ENCODE measurements at regions not wholly inside any gene's neighbourhood (a gene's known extent, or its start where the extent isn't known, plus 50 kb on each side); places are given as distances from the start of the nearest gene placed in this dataset.
"Not testable (repeated sequence)": the region's sequence is repeated elsewhere in the genome, so short reads cannot be mapped to it uniquely, and the experiment has no call there.

DNA sequence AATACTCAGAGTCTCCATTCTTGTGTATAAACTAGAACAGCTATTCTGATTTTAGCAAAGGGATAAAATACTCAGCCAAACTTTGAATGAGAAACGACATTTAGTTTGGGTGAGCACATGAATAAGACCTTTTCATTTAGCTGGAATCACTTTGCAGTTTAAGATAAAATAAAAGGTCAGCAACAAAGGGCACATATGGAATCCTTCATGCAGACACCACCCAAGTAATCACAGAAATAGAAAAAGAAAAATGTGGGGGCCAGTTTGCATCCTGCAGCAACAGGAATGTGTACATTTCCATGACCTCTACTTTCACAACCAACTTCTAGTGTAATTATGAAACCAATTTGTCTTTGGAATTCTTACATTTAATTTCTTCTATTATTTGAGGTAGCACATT lies 1637.4 kb downstream of the PCDH9 start:
- H3K36me3 ChIP-seq = no peaks in the 10 kb centered on the region
- H3K4me1 ChIP-seq = no peaks in the 10 kb centered on the region
- no peaks in the 10 kb centered on the region for H3K9me3 ChIP-seq
- ATAC-seq (no peak), DNase-seq (no peak), FAIRE-seq (no peak)
- intact Hi-C loops (cut with DNase I) = no loop called here
- no peak overlapping the region for H3K4me3 ChIP-seq
- WGBS, 2 donors = 30 to 38% methylated on average over 1 of the region's 1 CpG
- H3K27ac ChIP-seq = no peak overlapping the region
- H3K27me3 ChIP-seq = no peaks in the 10 kb centered on the region
- TF ChIP-seq, protein P1, sequence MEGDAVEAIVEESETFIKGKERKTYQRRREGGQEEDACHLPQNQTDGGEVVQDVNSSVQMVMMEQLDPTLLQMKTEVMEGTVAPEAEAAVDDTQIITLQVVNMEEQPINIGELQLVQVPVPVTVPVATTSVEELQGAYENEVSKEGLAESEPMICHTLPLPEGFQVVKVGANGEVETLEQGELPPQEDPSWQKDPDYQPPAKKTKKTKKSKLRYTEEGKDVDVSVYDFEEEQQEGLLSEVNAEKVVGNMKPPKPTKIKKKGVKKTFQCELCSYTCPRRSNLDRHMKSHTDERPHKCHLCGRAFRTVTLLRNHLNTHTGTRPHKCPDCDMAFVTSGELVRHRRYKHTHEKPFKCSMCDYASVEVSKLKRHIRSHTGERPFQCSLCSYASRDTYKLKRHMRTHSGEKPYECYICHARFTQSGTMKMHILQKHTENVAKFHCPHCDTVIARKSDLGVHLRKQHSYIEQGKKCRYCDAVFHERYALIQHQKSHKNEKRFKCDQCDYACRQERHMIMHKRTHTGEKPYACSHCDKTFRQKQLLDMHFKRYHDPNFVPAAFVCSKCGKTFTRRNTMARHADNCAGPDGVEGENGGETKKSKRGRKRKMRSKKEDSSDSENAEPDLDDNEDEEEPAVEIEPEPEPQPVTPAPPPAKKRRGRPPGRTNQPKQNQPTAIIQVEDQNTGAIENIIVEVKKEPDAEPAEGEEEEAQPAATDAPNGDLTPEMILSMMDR (IDR thresholded peaks at IDR 0.05) = no peak

DNA sequence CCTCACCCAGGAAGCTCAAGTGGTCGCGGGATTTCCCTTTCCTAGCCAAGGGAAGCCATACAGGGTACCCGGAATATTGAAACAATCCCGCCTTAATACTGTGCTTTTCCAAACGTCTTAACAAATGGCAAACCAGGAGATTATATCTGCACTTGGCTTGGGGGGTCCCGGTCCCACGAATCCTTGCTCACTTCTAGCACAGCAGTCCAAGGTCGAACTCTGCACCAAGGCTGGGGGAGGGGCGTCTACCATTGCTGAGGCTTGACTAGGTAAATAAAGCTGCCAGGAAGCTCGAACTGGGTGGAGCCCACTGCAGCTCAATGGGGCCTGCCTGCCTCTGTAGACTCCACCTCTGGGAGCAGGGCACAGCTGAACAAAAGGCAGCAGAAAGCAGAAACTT lies 1644.8 kb downstream of the PCDH9 start:
- FAIRE-seq (no peak), ATAC-seq (no peak), DNase-seq (peak in 1 of 6 donors; percentile 26)
- intact Hi-C loops (cut with DNase I) = no loop called here
- Histone ChIP-seq H3K27me3 (no peaks in the 10 kb centered on the region), H3K36me3 (no peaks in the 10 kb centered on the region), H3K9me3 (no peaks in the 10 kb centered on the region), H3K4me1 (no peaks in the 10 kb centered on the region), H3K27ac (no peak overlapping the region), H3K4me3 (no peak overlapping the region)
- 63 to 67% methylated on average over 10 of the region's 10 CpGs for WGBS, 2 donors
- TF ChIP-seq, protein P1 (IDR thresholded peaks at IDR 0.05) = no peak

DNA sequence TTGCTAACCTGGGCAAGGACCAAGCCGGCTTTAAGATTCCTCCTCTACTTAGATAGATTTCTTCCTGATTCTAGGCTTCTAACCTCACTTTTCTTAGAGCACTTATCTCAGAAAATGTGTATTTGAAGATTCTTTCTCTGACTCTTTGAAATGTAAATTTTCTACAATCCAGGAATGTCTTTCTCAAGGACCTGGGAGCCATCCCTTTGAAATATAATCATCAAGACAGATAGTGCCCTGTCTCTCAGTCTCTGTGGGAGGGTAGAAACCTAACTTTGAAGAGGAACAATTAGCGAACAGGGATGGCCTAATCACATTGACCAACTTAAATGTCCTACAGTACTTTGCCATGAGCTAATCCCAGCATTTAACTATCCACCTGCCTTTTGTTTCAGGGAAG lies 1646.0 kb downstream of the PCDH9 start:
- ATAC-seq (no peak), DNase-seq (no peak), FAIRE-seq (no peak)
- no peak overlapping the region for H3K27ac ChIP-seq
- no peaks in the 10 kb centered on the region for H3K27me3 ChIP-seq
- no peaks in the 10 kb centered on the region for H3K4me1 ChIP-seq
- intact Hi-C loops (cut with DNase I) = no loop called here
- no peaks in the 10 kb centered on the region for H3K36me3 ChIP-seq
- H3K4me3 ChIP-seq = no peak overlapping the region
- WGBS, 2 donors = 25 to 38% methylated on average over 2 of the region's 2 CpGs
- no peaks in the 10 kb centered on the region for H3K9me3 ChIP-seq
- TF ChIP-seq, protein P1 (IDR thresholded peaks at IDR 0.05) = no peak

DNA sequence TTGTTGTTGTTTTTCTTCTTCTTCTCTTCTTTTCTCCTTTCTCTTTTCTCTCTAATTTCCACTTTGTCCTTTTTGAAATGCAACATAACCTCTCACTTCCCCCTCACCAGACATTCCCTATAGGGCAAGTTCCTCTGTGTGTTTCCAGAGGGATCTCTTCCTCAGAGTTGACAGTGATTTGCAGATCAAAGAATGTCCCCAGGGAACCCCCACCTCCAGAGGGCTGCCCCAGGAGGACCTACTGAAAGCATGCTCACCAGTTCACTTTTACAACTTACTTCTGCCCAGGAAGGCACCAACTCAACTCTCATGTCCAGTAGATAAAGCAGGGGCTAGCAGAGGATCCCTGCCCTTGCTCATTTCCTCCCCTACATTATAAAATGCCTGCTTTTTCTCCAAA lies 1648.0 kb downstream of the PCDH9 start:
- no peak overlapping the region for H3K4me3 ChIP-seq
- no peak for FAIRE-seq
- no peak for ATAC-seq
- H3K36me3 ChIP-seq = no peaks in the 10 kb centered on the region
- H3K4me1 ChIP-seq = no peaks in the 10 kb centered on the region
- no peaks in the 10 kb centered on the region for H3K9me3 ChIP-seq
- TF ChIP-seq, protein P1 (IDR thresholded peaks at IDR 0.05) = no peak
- DNase-seq = no peak
- intact Hi-C loops (cut with DNase I) = no loop called here
- no peak overlapping the region for H3K27ac ChIP-seq
- H3K27me3 ChIP-seq = no peaks in the 10 kb centered on the region

DNA sequence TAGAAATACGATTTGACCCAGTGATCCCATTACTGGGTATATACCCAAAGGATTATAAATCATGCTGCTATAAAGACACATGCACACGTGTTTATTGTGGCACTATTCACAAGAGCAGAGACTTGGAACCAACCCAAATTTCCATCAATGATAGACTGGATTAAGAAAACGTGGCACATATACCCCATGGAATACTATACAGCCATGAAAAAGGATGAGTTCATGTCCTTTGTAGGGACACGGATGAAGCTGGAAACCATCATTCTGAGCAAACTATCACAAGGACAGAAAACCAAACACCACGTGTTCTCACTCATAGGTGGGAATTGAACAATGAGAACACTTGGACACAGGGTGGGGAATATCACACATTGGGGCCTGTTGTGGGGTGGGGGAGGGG lies 1665.6 kb downstream of the PCDH9 start:
- H3K4me3 ChIP-seq; DNase-seq; H3K27me3 ChIP-seq; ATAC-seq; H3K27ac ChIP-seq; intact Hi-C loops (cut with DNase I); H3K9me3 ChIP-seq; FAIRE-seq; H3K4me1 ChIP-seq; H3K36me3 ChIP-seq: not testable (repeated sequence)
- WGBS, 2 donors = 59 to 61% methylated on average over 4 to 5 of the region's 5 CpGs

DNA sequence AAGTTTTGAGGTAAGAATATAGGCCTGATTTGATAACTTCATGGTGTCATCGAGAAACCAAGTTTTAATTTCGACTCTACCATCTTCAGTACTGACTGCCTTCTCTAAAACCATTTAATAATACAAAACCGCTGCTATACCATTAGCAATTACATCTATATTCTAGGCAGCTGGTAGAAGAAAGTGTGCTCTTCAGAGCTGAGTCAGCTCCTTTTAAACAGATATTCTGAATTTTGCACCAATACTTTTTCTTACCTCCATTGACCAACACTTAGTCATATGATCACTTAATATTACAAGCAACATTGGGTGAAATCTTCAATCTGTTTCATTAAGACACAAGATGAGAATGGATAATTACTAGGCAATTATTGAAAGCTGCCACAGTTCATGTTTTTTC lies 1667.8 kb downstream of the PCDH9 start:
- H3K9me3 ChIP-seq = no peaks in the 10 kb centered on the region
- intact Hi-C loops (cut with DNase I) = no loop called here
- no peaks in the 10 kb centered on the region for H3K36me3 ChIP-seq
- WGBS, 2 donors = 49 to 76% methylated on average over 3 of the region's 3 CpGs
- no peaks in the 10 kb centered on the region for H3K27me3 ChIP-seq
- H3K27ac ChIP-seq = no peak overlapping the region
- H3K4me1 ChIP-seq = no peaks in the 10 kb centered on the region
- DNase-seq (no peak), FAIRE-seq (no peak), ATAC-seq (no peak)
- TF ChIP-seq, protein P1 (IDR thresholded peaks at IDR 0.05) = no peak
- no peak overlapping the region for H3K4me3 ChIP-seq

Data from pancreas (tissue), 10 donors.